GM19397 (cell line): ENCODE measurements at regions not wholly inside any gene's neighbourhood (a gene's known extent, or its start where the extent isn't known, plus 50 kb on each side); places are given as distances from the start of the nearest gene placed in this dataset.

Experiments used
- ATAC-seq: cut with Tn5 transposase; IDR thresholded peaks from one replicate; pipeline ENCODE4 v1.9.1; 2021; ENCODE audit warnings: mild to moderate bottlenecking, moderate library complexity; ENCODE audit not compliant: unreplicated experiment

DNA sequence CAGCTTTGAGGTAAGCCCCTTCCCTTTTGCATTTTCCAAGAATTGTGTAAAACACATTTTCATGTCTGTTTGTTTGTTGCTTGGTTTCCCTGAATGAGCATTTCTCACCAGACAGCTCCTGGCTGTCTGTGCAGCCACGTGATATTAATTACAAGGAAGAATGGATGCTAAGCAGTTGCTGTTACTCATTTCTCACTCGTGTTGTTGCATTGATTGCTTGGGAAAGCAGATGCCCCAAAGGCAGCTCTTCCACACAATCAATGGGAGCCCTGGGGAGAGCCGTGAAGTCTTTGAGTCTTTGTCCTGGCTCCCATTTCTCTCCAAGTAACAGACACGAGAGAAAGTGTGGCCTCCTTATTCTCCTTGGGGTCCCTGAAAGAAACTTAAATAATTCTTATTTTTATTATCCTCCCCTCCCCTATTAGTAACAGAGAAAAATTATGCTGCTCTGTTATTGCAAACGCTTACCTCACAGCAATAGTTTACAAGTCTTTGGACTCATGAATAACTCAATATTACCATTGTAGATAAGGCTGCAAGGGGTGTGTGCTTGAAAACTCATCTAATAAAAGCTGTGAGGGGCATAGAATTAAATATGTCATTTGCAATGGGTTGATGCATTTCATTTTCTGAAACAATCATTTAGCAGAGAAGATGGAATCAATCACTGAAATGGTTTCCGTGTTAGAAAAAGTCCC is 127.7 kb upstream of the CAMK1G start:
- no peak for ATAC-seq

DNA sequence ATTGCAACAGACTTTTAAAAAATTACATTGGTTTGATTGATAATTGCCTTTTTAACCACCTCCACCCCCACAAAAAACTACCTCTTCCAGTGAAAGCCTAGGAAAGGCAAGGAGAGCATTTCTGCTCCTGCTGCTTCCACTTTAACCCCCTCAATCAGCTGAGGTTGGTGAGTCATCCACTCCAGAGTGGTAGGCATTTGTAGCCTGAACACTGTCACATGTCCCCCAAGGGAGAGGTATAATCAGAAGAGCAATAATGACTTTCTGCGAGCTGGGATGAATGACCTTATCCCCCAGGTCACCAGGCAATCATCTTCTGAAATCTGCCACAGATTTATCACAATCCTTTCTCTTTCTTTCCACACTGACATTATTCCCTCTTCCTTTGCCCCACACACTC is 126.6 kb upstream of the CAMK1G start:
- ATAC-seq = no peak

DNA sequence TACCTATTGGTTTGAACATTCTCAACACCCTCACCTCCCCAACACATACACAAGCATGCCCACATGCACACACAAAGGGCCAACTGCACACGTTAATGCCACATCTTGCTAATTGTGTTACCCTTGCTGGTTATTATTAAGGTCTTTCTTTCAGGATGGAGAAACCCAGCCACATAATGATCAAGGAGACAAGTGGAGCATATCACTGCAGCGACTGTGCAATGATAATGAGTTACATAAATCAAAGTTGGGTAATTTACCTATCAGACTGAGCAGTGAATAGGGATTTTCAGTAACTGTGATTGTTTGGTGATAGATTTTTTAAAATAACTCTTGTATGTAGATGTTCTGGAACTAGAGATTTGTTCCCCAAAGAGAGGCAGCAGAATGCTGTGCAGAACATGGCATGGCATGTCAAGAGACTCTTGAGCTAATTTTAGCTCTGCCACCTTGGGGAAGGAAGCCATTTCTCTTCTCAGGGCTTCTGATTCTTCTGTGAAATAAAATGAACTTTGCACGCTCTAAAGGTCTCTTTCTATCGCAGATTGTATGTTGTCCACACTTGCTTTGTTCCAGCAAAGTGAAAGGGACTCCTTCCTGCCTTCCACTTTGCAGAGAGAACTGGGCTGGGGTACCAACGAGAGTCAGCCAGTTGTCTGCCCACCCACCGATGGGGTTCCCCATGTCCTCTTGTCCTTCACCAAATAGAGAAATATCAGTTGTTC is 126.0 kb upstream of the CAMK1G start:
- no peak for ATAC-seq

DNA sequence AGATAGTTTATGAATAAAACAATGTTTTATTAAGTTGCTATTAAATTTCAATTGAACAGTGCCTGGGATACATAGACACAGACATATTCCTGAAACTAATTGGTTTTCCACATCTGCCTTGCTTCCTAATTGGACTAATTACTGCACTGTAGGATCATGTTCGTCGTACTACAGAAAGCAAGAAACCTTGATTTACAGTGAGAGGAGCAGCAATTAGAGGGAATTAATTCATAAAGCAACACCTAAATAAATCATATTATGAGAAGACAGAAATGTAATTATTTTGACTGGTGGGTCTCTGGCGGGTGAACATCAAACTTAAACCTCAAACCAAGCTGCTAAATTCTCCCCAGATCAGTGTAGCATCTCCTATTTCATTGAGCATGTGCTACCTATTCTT is 124.6 kb upstream of the CAMK1G start:
- ATAC-seq = no peak

DNA sequence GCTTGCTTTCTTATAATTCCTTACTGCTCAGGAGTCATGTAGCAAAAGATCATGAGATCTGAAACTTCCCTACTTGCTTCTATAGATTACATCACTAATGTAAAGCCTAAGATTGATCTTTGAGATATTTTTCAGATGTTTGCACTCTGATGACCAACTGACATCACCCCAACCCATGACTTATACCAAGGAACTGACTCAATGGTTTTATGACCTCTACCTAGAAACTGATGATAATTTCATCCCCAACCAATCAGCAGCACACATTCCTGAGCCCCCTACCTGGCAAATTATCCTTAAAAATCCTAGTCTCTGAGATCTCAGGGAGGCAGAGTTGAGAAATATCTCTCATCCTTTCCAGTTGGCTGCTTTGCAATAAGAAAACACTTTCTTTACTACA is 122.3 kb upstream of the CAMK1G start:
- ATAC-seq = no peak

DNA sequence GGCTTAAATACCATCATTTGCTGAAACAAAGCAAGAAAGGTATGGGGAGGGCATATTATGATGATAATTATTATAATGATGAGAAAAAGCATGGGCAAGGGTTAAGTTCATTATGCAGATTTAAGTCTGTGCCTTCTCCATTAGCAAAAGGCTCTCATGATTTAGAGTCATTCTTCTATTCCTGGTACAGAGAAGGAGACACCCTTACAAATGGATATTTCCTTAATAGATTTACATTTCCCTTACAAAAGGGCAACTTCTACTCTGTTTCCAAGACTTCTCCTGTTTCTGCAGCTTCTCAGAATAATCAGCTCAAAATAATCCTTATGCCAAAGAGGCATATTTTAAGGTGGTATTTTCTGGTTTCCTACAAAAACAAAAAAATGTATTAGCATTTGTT is 121.1 kb upstream of the CAMK1G start:
- ATAC-seq = no peak

DNA sequence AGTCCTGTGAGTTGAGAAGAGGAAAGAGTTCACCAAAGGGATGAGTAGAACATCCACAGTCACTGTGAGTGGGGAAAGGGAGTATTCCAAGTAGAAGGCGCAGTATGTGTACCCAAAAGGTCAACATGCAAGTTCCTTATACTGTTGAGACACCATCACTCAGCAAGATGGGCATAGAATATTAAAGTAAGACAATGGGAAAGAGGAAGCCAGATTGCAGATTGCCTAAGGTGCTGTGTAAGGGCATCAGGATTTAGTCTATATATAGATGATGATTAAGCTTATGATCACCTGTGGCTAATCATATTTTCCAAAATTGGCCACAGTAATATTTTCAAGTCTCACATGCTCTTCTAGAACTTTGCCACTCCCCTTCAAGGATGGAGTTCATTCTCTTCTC is 120.1 kb upstream of the CAMK1G start:
- no peak for ATAC-seq

DNA sequence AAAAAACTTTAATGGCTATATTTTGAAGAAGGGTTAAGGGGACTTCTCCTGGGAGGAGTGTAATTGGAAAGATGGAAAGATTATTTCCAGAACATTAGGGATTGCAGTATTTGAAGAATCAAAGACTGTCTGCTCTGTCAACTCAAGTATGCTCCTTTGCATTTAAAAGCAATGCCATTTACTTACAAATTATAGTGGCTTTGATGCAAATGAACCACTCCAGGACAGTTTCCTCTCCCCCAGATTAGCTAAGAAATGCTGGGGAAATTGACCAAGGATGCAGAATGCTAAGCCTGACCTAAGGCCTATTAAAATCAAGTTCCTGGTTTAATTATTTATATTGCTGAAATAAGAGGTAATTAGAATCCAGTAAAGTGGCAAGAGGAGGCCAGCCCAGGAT is 110.5 kb upstream of the CAMK1G start:
- no peak for ATAC-seq

DNA sequence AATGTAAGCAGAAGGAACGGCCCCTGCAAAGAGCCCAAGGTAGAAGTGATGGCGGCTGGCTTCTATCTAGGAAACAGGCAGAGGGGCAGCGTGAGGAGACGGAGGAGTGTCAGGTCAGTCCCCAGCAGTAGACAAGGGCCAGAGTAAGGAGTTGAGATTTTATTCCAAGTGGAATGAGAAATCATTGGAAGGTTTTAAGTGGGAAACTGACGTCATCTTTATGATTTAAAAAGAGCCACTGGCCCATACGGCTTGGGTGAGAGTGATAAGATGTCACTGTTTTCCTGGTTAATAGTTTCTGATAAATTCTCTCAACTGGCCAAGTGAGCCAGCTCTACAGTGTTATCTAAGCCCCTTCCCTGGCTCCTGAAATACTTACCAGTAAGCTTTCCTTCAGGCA is 103.2 kb upstream of the CAMK1G start:
- ATAC-seq = no peak

DNA sequence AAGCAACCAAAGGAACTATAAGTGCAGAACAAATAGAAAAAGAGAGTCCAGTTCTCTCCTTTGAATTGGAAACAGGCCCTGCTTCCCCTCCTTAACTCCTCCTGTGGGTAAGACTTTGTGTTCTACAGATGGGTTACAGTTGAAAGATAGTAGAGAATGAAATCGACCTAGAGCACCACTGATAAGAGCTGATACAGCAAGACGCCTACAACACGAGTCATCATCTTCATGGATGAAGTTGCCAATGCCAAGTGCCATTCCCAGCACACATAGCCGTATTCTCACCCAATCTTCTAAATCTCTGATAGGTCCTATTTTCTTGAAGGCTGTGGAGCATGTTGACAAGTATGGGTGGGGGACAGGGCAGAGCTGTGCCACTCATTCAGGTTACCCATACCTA is 99.8 kb upstream of the CAMK1G start:
- ATAC-seq = no peak

DNA sequence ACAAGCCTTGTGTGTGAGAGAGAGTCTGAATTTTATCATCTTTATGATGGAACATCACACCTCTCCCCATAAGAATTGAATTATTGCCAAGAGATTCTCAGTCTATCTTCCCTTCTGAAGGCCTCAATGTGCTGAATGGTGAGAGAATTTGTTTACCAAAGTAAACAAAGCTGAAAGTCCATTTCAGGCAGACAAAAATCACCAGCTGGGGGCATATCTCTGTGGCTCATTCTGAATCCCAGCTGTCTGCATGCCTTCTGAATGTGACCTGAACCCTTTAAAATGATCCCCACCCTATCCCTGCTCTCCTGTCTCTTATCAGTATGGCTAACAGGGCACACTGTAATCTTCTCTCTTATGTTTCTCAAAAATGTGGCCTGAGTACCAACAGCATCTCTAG is 99.1 kb upstream of the CAMK1G start:
- no peak for ATAC-seq

DNA sequence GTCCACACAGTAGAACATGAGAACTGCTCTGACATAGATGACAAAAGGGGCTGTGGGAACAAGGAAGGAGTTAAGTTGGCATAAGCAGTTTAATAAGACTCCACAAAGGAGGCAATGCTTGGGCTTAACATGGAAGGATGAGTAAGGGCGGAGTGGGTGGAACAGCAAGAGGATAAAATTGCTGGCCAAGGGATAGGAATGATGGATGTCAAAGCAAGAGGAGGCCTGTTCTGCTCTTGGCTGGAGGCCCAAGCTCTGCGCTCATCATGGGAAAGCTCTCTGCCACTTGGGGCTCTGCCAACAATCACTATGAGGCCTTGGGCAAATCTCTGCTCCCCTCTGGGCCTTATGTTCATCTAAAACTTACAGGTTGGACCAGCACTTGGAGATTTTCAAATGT is 98.3 kb upstream of the CAMK1G start:
- ATAC-seq = no peak

DNA sequence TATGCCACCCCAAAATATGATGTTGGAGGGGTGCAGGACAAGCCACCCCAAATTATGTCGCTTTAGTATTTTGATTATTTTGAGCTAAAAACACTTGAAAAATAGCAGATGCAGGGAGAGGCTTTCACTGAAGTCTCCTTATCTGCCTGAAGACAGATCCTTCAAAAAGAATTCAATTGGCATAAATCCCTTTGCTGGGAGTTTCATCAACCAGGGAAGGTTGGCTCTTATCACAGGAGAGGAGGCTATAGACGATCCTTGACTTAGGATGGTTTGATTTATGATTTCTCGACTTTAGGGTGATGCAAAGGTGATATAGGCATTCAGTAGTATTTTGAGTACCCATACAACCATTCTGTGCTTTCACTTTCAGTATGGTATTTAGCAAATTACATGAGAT is 97.8 kb upstream of the CAMK1G start:
- ATAC-seq = no peak

DNA sequence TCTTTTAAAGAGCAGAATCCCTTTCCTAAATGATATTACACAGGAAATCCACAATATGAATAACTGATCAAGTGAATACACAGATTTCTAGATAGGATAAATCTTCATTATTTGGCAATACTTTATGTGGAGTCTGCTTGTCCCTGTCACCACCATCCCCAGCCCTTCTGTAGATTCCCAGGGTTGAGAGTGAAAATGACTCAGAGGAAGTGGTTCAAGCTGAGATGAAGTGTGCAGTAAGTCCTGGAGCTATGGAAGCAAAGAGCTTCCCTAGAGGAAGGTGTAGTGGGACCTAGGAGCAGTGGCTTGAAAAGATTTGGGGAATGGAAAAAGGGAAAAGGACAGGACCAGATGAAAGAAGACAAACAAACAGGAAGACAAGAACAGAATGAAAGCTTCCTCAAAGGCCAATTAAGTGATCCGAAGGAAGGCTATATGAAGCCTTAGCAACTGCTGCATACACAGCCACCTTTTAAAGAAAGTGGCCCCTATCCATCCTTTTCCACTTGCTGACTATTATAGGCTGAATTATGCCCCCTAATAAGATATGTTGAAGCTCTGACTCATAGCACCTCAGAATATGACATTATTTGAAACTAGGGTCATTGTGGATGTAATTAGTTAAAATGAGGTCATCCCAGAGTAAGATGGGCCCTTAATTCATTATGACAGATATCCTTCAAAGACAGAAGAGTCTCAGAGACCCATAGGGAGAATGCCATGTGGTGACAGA is 96.5 kb upstream of the CAMK1G start:
- ATAC-seq = no peak

DNA sequence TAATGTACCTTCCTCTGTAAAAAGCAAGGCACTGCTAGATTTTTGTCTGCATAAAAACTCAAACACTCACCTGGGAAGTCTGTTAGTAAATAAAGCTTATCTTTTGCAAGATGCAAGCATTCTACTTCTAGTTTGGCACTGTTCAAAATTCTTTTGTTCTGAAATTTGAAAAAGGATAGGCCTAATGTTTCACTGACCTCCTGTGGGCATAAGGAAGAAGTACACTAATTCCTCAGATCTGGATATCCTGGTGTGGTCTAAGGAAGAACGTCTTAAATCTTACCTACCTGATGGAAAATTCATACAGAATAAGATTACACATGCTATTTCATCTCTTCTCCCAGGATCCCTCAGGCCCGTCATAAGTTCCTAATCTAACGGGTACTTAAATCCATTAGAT is 93.5 kb upstream of the CAMK1G start:
- ATAC-seq = no peak

DNA sequence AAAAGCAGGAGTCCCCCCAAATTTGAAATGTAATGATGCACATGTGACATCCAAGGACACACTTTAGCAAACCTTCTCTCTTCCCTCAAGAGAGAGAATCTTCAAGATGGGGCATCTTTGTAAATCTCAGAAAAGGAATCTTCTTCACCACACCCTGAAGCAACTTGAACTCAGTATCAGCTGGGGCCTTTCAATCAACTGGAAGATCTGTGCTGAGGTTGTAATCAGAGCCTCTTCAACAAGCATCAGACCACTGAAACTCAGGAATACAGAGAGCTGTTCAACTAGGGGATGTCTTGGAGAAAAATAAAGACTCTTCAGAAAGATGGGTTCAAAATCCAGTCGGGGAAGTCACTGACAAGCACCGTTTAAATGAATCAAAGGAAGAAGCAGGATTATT is 92.5 kb upstream of the CAMK1G start:
- no peak for ATAC-seq

DNA sequence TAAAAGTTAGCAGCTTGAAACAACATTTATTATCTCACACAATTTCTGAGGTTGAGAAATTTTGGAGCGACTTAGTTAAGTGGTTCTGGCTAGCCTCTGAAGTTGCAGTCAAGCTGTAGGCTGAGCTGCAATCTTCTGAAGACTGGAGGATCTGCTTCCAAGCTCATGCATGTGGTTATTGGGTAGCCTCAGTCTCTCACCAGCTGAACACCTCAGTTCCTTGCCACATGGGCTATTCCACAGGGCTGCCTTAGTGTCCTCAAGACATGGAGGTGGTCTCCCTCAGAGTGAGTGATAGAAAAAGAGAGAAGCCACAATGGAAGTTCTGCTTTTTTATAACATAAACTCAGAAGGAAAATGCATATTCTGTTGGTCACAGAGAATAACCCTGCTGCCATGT is 92.0 kb upstream of the CAMK1G start:
- ATAC-seq = no peak

DNA sequence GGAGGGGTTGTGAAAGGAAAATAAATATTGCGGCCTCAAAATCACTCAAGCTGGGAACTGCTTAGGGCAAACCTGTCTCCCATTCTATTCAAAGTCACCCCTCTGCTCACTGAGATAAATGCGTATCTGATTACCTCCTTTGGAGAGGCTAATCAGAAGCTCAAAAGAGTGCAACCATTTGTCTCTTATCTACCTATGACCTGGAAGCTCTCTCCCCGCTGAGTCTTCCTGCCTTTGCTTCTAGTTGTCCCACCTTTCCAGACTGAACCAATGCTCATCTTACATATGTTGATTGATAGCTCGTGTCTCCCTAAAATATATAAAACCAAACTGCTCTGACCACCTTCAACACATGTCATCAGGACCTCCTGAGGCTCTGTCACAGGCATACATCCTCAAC is 91.6 kb upstream of the CAMK1G start:
- ATAC-seq = no peak

DNA sequence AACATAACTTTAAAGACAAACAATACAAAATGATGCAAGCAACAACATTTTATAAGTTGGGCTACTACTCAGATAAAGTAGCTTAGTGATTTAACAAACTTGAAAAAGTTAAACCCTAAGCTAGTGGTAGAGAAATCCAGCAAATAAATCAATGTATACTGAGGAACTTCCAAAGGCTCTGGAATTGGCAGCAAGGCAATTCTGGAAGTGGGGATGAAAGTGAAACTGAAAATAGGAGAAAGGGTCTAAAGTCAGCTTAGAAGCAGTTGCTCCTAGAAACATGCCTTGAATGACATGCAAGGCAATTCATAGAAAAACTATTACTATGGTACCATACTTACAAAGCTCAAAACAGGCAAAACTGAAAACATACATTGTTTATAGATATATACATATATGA is 90.0 kb upstream of the CAMK1G start:
- no peak for ATAC-seq

DNA sequence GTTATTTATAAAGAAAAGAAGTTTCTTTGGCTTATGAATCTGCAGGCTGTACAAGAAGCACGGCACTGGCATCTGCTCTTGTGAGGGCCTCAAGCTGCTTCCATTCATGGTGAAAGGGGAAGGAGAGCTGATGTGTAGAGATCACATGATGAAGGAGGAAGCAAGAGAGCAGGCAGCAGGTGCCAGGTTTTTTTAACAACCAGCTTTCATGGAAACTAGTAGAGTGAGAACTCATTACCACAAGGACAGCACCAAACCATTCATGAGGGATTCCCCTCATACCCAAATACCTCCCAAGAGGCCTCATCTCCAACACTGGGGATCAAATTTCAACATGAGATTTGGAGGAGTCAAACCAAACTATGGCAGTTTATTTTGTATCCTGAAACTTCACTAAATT is 85.8 kb upstream of the CAMK1G start:
- ATAC-seq = no peak

DNA sequence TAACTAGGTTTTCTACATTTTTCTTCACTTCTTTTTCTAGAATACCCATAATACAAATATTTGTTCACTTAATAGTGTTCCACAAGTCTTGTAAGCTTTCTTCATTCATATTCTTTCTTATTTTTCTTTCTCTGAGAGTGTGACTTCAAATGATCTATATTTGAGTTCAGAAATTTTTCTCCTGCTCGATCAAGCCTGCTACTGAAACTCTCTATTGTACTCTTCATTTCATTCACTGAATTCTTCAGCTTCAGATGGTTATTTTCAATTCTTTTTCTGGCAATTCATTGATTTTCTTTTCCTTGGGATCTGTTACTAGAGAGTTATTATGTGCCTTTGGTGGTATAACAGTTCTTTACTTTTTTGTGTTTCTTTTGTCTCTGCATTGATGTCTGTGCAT is 82.5 kb upstream of the CAMK1G start:
- ATAC-seq = no peak

DNA sequence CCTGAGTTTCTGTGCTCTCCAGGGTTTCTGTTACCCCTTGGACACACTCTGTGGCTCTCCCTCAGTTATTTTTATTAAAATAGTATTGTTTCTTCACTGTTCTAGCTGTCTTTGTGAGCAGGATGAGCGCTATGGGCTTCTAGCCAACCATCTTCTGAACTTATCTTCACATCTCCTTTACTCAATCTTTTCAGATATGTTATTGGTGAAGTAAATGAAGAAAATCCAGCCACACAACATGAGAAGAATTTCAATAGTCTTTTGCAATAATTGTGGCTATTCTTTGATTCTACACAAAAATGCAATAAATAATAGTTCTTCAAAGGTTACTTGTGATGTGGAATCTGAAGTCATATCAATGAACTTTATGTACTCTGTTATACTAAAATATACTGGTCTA is 80.3 kb upstream of the CAMK1G start:
- ATAC-seq = no peak
